Chondrocyte (in vitro differentiated cells): ENCODE measurements at regions not wholly inside any gene's neighbourhood (a gene's known extent, or its start where the extent isn't known, plus 50 kb on each side); places are given as distances from the start of the nearest gene placed in this dataset.

Source experiments
- DNase-seq: peaks from one replicate; pipeline ENCODE4 v3.0.0; 2021; ENCODE audit warnings: mixed read lengths, low spot score
- H3K27ac Mint-ChIP-seq: one replicate; pipeline ENCODE4 v1.8.0; 2021; ENCODE audit warnings: mild to moderate bottlenecking, moderate library complexity, mixed read lengths; ENCODE audit not compliant: unreplicated experiment
- H3K27me3 Mint-ChIP-seq: 2 replicates; pipeline ENCODE4 v1.8.0; 2021; ENCODE audit warnings: low read depth, mixed read lengths
- H3K36me3 Mint-ChIP-seq: 2 replicates; pipeline ENCODE4 v1.8.0; 2021; ENCODE audit warnings: low read depth, mixed read lengths
- H3K4me1 Mint-ChIP-seq: 2 replicates; pipeline ENCODE4 v1.8.0; 2021; ENCODE audit warnings: low read depth, mild to moderate bottlenecking, mixed read lengths
- H3K4me3 Mint-ChIP-seq: one replicate; pipeline ENCODE4 v1.8.0; 2021; ENCODE audit warnings: mild to moderate bottlenecking, moderate library complexity, mixed read lengths; ENCODE audit not compliant: unreplicated experiment
- H3K9me3 Mint-ChIP-seq: 2 replicates; pipeline ENCODE4 v1.8.0; 2021; ENCODE audit warnings: low read depth, mixed read lengths
- TF ChIP-seq, protein P1 (sequence below): fragments of 200-600 bp; sonication (generic); IDR thresholded peaks from 2 replicates; pipeline ENCODE4 v1.5.0; 2021; ENCODE audit warnings: antibody characterized with exemption, mild to moderate bottlenecking, moderate library complexity

DNA sequence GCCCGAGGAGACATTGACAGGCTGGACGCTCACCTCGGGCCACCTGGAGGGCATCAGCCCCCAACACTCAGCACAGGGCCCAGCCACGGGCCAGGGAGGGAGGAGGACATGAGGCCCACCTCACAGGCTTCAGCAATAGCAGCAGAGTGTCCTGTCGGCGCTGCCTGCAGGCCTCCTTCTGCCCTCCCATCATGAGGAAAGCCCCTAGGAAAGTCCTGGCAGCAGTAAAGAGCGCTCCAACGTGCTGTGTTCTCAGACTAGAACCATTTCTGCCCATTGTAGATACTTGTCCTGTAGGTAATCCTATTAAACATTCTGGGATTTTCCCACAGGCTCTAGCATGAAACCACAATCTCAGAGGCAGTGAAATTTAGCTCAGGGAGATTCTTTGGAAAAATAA lies 62.0 kb upstream of the GALNT2 start:
- Mint-ChIP-seq H3K27ac (no peak overlapping the region), H3K4me1 (peaks cover 6% of the 10 kb centered on the region), H3K4me3 (no peak overlapping the region), H3K9me3 (no peaks in the 10 kb centered on the region), H3K27me3 (peaks cover 13% of the 10 kb centered on the region), H3K36me3 (no peaks in the 10 kb centered on the region)
- TF ChIP-seq, protein P1, sequence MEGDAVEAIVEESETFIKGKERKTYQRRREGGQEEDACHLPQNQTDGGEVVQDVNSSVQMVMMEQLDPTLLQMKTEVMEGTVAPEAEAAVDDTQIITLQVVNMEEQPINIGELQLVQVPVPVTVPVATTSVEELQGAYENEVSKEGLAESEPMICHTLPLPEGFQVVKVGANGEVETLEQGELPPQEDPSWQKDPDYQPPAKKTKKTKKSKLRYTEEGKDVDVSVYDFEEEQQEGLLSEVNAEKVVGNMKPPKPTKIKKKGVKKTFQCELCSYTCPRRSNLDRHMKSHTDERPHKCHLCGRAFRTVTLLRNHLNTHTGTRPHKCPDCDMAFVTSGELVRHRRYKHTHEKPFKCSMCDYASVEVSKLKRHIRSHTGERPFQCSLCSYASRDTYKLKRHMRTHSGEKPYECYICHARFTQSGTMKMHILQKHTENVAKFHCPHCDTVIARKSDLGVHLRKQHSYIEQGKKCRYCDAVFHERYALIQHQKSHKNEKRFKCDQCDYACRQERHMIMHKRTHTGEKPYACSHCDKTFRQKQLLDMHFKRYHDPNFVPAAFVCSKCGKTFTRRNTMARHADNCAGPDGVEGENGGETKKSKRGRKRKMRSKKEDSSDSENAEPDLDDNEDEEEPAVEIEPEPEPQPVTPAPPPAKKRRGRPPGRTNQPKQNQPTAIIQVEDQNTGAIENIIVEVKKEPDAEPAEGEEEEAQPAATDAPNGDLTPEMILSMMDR, result no peak
- DNase-seq, result no peak

GRCh38 chr1:230008721-230009120 lies 58.3 kb upstream of the GALNT2 start:
- no peak for DNase-seq
- no peaks in the 10 kb centered on the region for H3K4me1 Mint-ChIP-seq
- H3K27me3 Mint-ChIP-seq, result peaks cover 18% of the 10 kb centered on the region
- H3K4me3 Mint-ChIP-seq, result no peak overlapping the region
- TF ChIP-seq, protein P1, result no peak
- H3K27ac Mint-ChIP-seq, result no peak overlapping the region
- H3K36me3 Mint-ChIP-seq, result no peaks in the 10 kb centered on the region
- no peaks in the 10 kb centered on the region for H3K9me3 Mint-ChIP-seq

DNA sequence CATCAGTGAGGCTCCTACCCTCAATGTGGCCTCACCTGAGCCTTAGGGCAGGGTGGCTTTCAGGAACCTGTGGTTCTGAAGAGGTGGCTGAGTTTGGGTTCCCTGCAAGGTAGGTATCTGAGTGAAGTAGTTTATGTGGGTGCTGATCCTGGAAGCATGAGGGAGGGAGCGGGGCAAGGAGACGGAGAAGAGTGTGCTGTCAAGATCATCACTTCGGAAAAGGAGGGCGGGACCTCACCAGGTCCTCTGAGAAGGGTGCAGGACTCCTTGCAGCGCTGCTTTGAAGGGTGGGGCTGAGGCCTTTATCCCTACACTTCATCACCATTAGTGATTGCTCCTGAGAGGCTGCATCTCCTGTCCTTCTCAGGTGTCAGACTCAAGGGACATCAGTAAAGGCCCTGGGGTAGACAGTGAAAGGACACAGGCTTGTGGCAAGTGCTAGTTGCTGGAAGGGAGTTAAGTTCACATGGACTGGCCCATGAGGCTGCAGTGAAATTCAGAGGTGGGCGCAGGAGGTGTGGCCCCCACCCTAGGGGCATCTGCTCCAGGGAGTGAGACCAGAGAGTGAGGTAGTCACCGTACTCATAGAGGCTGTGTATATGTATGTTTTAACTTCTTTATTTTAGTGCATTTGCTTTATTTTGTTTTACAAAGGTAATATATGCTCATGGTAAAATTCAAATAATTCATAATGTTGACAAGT lies 57.3 kb upstream of the GALNT2 start:
- DNase-seq, result no peak
- H3K4me1 Mint-ChIP-seq, result no peaks in the 10 kb centered on the region
- H3K27ac Mint-ChIP-seq, result no peak overlapping the region
- no peak overlapping the region for H3K4me3 Mint-ChIP-seq
- no peaks in the 10 kb centered on the region for H3K9me3 Mint-ChIP-seq
- TF ChIP-seq, protein P1, result no peak
- no peaks in the 10 kb centered on the region for H3K36me3 Mint-ChIP-seq
- H3K27me3 Mint-ChIP-seq, result peaks cover 12% of the 10 kb centered on the region

- no peak for DNase-seq
- TF ChIP-seq, protein P1, result no peak
- H3K4me3 Mint-ChIP-seq, result no peak overlapping the region
- H3K27ac Mint-ChIP-seq, result no peak overlapping the region
- peaks cover 11% of the 10 kb centered on the region for H3K27me3 Mint-ChIP-seq
- no peaks in the 10 kb centered on the region for H3K4me1 Mint-ChIP-seq
- H3K36me3 Mint-ChIP-seq, result no peaks in the 10 kb centered on the region
- H3K9me3 Mint-ChIP-seq, result no peaks in the 10 kb centered on the region
Observed at GRCh38 chr1:230010603-230011332, 56.3 kb upstream of the GALNT2 start.

- Mint-ChIP-seq H3K36me3 (no peaks in the 10 kb centered on the region), H3K4me1 (no peaks in the 10 kb centered on the region), H3K4me3 (no peak overlapping the region), H3K27ac (no peak overlapping the region), H3K9me3 (no peaks in the 10 kb centered on the region), H3K27me3 (peaks cover 11% of the 10 kb centered on the region)
- TF ChIP-seq, protein P1, result no peak
- DNase-seq, result no peak
Observed at GRCh38 chr1:230011333-230012092, 55.5 kb upstream of the GALNT2 start.
